HG03139 (cell line): ENCODE measurements at regions not wholly inside any gene's neighbourhood (a gene's known extent, or its start where the extent isn't known, plus 50 kb on each side); places are given as distances from the start of the nearest gene placed in this dataset.
"Not testable (repeated sequence)": the region's sequence is repeated elsewhere in the genome, so short reads cannot be mapped to it uniquely, and the experiment has no call there.

Source experiments
- ATAC-seq: cut with Tn5 transposase; IDR thresholded peaks from one replicate; pipeline ENCODE4 v1.9.1; 2021; ENCODE audit not compliant: unreplicated experiment

DNA sequence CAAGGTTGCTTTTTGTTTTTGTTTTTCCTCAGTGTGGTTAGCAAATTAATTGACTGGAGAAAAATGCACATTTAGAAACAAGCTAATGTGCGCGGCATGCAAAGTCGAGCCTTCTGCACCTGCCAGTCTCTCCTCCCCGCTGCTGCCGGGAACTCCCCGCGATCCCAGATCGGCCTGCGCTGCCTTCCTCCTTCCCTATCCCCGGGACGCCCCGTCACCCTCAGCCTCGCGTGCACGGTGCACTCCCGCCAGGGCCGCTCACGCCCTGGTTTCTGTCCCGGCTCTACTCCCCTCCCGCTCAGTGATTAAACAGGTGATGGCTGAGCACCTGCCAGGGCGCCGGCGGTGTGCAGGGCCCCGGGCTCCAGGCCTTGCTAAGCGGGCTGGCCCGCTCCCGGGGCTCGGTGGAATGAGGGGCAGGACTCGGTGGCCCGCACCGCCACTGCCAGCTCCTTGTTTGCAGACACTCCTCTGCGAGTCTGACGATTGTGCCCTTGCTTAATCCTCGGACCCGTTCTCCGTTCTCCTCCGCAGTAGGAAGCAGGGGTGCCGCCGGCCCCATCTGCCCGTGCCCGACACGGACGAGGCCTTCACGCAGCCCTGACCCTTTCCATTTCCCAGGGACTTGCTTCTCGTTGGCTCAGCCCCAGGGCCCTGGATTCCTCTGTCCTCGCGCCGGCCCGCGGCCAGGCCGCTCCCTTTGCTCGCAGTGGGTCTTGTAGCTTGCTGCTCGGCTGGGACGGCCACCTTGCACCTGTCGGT, 143.4 kb downstream of the TRIML1 start:
- ATAC-seq, result no peak

DNA sequence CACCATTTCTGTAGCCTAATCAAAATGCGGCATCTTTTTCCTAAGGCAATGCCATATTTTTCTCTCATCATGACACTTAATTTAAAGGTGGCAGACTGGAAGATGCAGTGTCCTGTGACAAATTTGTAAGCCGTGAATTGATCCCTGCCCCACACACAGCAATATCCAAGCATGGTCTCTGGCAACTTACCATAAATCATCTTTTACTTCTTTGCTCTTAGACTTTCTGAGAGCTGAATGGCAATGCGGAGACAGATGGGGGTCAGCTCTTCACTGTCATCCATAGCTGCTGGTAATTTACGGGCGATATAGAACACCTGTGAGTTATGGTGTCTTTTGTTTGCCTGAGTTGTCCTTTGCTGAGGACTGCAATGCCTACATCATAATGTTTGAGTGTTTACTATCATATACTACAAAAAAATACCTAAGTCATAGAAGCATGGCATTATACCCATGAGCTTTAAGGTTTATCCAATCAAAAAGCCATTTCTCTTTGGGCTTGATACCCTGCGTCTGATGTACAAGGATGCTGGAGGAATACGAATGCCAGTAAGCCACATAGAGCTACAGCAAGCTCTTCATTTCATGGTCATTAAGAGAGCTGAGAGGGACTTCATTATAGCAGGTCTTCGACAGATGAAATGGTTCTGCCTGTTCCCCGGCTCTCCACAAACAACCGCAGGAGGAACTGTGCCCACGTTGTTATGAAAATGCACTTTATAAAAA, 148.1 kb downstream of the TRIML1 start:
- no peak for ATAC-seq

DNA sequence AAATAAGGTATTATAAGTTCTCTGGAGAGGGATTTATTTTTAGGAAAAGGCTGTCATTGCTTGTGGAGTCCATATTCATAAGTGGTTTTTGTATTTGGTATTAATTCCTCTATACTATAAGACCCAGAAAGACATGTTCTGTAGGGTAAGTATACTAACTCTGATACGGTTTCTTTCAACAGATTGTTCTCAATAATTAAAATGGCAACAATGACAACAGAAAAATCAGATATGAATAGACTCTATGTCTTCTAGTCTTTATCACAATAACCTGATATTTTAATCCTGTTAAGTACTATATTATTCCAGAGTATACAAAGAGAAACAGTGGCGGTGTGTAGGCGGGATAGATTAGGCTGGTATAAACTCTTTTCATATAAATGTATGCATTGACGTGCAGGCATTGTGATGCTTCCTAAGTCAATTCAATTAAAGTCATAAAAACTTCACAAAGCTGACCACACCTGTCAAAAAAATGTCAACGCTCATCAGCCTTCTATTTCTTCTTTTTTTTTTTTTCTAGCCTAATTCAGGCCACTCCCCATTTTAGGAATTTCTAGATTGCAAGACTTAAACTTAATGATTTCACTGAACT, 150.4 kb downstream of the TRIML1 start:
- ATAC-seq, result no peak

DNA sequence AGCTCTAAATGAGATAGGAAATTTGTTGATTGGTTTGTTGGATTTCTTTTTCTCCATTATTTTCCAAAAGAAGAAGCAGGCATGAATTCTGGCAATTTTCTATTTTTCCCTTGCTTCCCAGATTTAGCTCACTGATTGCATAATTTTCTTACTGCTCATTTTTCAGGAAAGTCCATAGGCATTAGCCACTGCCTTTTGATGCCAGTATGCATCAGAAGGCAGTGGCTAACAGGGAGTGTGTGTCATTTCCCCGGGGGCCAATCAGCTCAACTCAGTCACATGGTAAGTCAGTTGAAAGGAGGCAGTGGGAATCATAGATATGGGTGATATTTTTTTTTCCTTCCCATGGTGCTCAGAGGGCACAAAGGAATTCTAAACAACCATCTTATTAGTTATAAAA, 156.7 kb downstream of the TRIML1 start:
- ATAC-seq, result no peak

DNA sequence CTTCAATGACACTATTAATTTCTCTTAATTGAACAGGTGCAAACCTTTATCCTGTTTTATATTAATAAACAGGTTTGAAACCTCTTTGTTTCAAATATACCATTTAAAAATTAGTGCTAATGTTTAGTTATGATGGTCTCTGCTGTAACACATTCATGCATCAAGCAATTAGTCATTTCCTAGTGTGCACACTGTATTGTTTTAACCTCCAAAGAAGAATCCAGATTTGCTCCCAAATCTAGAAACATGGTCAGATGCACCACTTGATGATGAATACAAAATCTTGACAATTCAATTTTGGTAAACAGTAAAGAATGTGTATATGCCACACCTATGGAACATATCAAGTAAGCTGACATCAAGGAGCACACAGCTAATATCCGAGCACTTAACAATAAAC, 157.1 kb downstream of the TRIML1 start:
- no peak for ATAC-seq

DNA sequence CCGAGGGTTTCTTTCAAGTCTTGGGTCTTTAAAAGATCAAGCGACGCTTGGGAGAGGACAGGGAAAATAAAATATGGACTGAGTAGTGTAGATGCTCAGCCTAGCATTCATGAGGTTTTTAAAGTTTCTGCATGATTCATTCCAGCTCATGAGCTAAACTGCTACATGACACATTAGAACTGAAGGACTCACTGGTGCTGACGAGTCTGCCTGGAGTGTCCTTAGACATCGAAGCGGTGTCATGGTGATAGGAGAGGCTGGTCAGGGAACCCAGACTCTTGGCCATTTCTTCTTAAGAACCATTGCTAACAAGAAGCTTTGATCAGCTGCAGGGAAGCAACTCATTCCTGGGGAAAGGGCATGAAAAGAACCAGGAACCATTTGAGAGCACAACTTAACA, 158.6 kb downstream of the TRIML1 start:
- ATAC-seq, result no peak

DNA sequence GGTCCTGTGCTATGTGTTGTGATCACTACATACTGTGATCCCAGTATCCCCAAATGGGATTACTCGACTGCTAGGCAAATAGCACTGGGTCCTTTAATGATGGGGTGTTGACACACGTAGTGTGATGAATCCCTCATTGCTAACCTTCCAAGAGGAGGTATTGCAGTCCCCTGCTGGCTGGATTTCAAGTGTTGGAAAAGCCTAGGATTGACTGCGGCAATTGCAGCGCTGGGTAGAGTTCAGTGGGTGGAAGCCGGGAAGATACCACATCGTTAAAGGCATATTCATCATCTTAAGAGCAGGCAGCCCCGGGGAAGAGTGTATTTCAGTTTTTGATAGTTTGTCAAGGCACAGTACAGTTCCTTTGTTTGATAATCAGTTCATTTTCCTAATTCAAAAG, 159.9 kb downstream of the TRIML1 start:
- no peak for ATAC-seq

DNA sequence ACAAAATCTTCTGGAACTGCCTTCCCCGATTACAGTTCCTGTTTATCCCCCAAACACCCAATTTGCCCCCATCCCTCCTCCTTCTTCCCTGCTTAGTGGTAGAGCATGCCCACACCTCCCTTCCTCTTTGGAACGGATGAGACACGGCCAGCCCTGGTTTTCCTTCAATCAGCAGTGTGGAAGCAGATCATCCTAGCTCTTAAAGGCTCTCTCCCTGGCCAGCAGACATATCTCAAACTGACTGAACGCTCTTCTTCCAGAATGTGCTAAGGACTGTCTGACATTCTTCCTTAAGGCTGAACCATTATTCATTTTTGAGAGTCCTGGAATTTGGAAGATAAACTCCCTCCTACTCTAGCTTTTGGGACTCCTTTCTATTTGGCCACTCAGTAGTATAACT, 161.1 kb downstream of the TRIML1 start:
- no peak for ATAC-seq

DNA sequence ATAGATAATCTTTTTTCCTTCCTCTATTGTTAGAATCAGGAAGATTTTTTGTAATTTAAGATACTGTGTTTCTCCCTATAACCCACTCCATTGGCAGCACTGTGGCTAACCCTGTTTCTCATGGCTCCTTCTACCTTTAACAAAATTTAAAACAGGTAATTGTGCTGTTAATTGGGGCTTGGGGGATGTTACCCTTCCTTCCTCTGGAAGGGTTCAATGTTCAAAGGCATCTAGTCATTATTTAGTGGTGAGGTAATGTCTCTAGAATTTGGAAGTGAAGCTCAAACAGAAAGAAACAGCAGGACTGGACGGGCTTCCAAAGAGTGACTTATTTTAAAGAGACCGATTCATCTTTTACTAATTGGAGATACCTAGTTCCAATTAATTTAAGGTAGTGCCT, 166.4 kb downstream of the TRIML1 start:
- no peak for ATAC-seq

DNA sequence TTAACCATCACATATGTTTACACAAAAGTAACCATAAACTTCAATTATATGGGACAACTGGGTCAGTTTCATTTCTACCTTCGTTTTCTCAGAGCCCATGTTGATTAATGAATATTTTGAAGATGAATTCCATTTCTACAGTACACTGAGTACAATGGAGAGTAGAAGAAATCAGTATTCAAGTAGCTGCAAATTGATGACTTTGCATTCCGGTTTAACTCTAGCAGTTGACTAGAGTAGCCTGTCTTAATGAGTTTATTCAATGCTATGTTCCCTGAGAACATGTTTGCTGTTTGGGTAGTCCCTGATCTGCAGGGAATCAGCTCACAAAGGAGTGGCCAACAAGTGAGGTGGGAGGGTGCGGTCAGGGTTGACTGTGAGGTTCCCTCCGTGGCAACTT, 168.3 kb downstream of the TRIML1 start:
- no peak for ATAC-seq

DNA sequence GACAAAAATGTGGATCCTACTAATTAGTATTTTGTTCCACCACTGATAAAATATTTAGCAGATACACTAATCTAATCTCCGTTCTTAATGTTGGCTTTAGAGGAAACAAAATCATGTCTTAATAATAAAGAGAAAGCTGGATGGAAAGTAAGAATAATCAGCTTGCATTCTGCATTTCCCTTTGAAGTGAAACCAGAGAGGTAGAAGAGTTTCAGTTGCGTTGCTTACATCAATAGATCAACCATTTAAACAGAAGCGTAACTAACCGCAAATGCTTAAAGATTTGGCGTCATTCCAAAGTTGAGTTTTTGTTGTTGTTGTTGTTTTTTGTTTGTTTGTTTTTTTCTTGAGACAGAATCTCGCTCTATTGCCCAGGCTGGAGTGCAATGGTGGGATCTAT, 168.9 kb downstream of the TRIML1 start:
- no peak for ATAC-seq

DNA sequence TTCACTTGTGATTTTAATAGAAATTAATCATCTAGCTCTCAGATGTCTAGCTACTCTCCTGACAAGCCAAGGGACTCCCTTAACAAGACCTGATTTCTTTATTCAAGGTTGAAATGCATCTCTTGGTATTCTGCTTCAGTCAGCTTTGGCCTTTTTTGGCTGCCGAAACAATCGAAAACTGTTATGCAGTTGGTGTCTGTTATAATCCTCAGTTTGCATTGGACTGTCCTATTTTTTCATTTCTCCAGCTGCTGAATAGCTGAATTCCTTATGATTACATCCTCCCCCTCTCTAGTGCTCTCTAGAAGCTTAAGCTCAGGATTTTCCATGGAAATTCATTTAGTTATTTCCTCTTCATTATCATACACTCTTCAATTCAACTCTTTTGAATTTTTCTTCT, 177.2 kb downstream of the TRIML1 start:
- no peak for ATAC-seq

DNA sequence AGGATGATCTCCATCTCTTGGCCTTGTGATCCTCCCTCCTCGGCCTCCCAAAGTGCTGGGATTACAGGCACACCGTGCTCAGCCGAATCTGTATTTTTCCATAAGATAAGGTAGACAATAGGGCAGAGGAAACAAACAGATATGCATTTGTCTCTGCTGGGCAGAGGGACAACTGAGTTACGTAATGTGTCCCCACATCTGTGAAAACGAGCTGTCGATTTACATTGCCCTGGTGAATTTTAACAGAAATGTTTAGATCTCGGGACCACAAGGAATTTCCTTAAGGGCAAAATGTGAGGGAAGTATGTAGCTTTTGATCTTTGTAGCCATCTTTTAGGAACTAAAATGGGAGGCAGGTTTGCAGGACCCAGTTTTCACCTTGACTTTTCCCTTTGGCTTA, 189.7 kb downstream of the TRIML1 start:
- ATAC-seq, result no peak

DNA sequence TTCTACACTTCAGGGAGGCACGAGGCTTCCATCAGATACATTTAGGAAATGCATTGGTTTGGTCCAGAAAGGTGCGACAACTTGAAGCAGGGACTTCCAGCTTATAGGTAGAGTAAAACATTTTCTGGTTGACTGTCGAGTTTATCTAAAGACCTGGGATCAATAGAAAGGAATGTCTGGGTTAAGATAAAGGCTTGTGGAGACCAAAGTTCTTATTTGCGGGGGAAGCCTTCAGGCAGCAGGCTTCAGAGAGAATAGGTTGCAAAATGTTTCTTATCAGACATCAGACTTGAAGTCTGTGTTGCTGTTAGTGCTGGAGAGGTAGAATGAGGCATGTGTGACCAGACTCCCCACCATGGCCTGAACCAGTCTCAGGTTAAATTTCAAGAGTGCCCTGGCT, 190.3 kb downstream of the TRIML1 start:
- ATAC-seq, result no peak

DNA sequence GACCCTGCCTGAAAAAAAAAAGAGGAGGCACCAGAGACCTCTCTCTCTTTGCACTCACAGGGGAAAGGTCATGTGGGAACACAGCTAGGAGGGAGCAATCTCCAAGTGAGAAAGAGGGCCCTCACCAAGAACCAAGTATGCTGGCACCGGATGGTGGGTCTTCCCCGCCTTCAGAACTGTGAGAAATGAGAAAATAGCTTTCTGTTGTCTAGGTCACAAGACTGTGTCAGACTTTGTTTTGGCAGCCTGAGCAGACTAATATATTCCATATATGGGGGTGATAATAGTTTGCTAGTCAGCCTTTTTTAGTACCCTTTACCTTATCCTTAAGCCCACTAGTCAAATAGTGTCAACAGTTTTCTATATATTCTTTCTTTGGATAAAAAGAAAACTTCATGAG, 193.0 kb downstream of the TRIML1 start:
- ATAC-seq, result no peak

DNA sequence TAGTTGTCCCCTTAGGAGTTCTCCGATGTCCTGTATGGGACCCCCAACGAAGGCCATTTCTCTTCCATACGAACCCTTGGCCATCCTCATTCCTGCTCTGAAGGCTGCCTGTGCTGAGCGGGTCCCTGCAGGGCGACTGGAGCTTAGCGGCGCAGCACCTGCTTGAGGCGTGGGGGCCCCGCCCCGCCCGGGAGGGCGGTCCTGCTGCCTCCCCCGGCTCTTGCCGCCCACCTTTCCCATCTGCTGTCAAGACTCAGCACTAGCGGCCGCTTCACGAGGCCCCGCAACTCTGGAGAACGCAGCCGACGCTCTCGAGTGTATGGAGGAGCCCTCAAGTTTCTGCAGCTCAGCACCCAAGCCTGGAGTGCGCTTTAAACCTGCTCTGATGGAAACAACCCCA, 197.7 kb downstream of the TRIML1 start:
- no peak for ATAC-seq

DNA sequence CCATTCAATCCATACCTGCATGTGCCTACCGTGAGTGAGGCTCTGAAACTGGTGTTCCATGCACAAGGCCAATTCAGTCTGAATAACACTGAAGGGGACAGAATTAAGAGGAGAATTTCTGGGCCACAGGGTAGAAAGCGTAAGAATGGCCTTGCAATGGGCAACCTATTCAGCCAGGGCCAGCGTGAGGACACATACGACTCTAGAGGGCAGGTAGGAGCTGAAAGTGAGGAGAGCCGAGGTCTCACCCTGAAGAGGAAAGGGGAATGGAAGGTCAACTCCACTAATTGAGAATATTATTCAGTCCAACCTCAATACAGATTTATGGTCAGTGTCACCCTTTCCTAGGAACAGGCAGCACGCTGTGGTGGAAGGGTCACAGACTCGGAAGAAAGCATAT, 202.2 kb downstream of the TRIML1 start:
- ATAC-seq, result no peak

DNA sequence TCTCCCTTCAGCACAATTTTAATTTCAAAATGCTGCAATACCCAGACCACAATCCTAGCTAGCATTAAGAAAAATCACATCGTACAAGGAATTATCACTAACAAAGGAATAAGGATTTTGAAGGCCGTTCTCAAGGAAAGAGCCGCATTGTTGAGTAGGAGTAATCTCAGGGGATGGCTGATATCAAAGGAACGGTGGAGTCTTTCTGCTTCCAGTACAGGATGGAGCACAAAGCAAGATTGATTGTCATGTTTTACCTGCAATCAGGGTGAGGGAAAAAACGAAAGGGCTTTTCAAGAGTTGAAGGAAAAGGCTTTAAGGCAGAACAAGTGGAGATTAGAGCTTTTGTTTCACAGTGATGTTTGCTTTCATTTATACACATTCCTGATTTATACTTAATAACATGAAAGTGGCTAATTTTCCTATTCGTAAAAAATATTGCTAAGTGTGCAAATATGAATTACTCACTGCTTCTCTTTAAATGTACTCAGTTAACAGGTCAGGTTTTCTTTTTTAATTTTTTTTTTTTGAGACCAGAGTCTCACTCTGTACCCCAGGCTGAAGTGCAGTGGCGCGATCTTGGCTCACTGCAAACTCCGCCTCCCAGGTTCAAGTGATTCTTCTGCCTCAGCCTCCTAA, 207.0 kb downstream of the TRIML1 start:
- no peak for ATAC-seq

DNA sequence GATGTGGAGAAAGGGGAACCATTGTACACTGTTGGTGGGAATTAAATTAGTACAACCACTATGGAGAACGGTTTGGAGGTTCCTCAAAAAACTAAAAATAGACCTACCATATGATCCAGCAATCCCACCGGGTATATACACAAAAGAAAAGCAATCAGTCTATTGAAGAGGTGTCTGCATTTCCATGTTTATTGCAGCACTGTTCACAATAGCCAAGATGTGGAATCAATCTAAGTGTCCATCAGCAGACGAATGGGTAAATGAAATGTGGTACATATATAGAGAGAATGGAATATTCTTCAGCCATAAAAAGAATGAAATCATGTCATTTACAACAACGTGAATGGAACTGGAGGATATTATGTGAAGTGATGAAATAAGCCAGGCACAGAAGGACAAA, 208.1 kb downstream of the TRIML1 start:
- ATAC-seq, result no peak

DNA sequence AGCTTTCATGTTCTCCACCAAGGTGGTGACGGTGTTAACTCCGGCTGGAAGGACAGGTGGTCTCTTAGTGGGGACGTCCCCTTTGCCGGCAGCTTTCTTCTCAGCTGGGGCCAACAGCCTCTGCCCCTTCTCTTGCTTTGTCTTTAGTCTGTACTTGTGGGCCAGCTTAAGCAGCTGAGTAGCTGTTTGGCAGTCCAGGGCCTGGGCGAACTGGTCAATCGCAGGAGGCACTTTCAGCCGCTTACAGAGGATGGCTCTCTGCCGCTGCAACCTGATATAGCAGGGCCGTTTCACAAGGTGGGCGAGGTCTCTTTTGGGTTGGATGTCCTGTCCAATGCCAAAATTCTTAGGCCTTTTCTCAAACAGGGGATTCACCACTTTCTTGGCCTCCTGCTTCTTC, 210.3 kb downstream of the TRIML1 start:
- ATAC-seq, result not testable (repeated sequence)

DNA sequence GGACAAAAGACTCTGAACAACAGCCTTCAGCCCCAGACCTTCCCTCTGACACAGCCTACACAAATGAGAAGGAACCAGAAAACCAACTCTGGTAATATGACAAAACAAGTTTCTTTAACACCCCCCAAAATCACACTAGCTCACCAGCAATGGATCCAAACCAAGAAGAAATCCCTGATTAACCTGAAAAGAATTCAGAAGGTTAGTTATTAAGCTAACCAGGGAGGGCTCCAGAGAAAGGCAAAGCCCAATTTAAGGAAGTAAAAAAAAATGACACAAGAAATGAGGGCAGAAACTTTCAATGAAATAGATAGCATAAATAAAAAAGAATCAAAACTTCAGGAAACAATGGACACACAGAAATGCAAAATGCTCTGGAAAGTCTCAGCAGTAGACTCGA, 224.0 kb downstream of the TRIML1 start:
- no peak for ATAC-seq

DNA sequence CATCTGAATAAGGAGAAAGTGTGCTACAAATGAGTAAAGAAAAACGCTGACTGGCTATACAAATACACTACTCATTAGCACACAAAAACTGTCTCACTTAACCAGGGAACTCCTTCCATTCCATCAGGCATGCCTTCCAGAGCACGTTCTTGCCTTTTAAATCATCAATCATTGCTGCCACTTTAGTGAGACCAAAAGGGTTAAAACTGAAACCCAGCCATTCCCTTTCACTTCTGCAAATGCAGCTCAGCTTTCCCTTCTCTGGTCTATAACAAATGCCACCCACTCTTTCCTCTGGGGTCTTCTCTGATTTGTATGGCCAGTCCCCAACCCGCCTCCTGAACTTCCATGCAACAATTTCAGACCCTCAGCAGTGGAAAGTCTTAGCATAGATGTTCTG, 231.5 kb downstream of the TRIML1 start:
- ATAC-seq, result no peak
